NCI-H345 (cell line): ENCODE measurements at regions not wholly inside any gene's neighbourhood (a gene's known extent, or its start where the extent isn't known, plus 50 kb on each side); places are given as distances from the start of the nearest gene placed in this dataset.

Source experiments
- DNase-seq: peaks from one replicate; lab custom pipeline; 2025; lab: John Stamatoyannopoulos, UW

GRCh38 chr1:56390934-56391731, 188.2 kb downstream of the PLPP3 start:
- DNase-seq: no peak

GRCh38 chr1:56390232-56390867, 189.0 kb downstream of the PLPP3 start:
- DNase-seq: no peak

GRCh38 chr1:56389813-56390212, 189.6 kb downstream of the PLPP3 start:
- no peak for DNase-seq

- no peak for DNase-seq
Measured at GRCh38 chr1:56387071-56387740, 192.2 kb downstream of the PLPP3 start.

- no peak for DNase-seq
Measured at GRCh38 chr1:56385314-56385713, 194.0 kb downstream of the PLPP3 start.

GRCh38 chr1:56382929-56383328, 196.4 kb downstream of the PLPP3 start:
- no peak for DNase-seq

GRCh38 chr1:56380531-56380930, 198.8 kb downstream of the PLPP3 start:
- DNase-seq: no peak

- DNase-seq: no peak
Measured at GRCh38 chr1:56378341-56379070, 200.9 kb downstream of the PLPP3 start.

GRCh38 chr1:56377431-56377830, 201.9 kb downstream of the PLPP3 start:
- no peak for DNase-seq

GRCh38 chr1:56376188-56376984, 203.0 kb downstream of the PLPP3 start:
- no peak for DNase-seq

- peak; percentile 42 for DNase-seq
Measured at GRCh38 chr1:56375326-56375804, 204.0 kb downstream of the PLPP3 start.

GRCh38 chr1:56374026-56374974, 205.1 kb downstream of the PLPP3 start:
- DNase-seq: no peak

GRCh38 chr1:56370513-56370912, 208.8 kb downstream of the PLPP3 start:
- no peak for DNase-seq

GRCh38 chr1:56363007-56363770, 216.2 kb downstream of the PLPP3 start:
- no peak for DNase-seq

GRCh38 chr1:56360021-56360420, 219.3 kb downstream of the PLPP3 start:
- no peak for DNase-seq

GRCh38 chr1:56359056-56359455, 220.3 kb downstream of the PLPP3 start:
- DNase-seq: no peak

- no peak for DNase-seq
Measured at GRCh38 chr1:56357927-56358690, 221.3 kb downstream of the PLPP3 start.

- DNase-seq: no peak
Measured at GRCh38 chr1:56356376-56356990, 222.9 kb downstream of the PLPP3 start.
